ENCODE measurements at regions not wholly inside any gene's neighbourhood (a gene's known extent, or its start where the extent isn't known, plus 50 kb on each side); places are given as distances from the start of the nearest gene placed in this dataset.

GRCh38 chr12:4164559-4165558, 108.7 kb upstream of the CCND2 start:
- TF ChIP-seq, protein P1, sequence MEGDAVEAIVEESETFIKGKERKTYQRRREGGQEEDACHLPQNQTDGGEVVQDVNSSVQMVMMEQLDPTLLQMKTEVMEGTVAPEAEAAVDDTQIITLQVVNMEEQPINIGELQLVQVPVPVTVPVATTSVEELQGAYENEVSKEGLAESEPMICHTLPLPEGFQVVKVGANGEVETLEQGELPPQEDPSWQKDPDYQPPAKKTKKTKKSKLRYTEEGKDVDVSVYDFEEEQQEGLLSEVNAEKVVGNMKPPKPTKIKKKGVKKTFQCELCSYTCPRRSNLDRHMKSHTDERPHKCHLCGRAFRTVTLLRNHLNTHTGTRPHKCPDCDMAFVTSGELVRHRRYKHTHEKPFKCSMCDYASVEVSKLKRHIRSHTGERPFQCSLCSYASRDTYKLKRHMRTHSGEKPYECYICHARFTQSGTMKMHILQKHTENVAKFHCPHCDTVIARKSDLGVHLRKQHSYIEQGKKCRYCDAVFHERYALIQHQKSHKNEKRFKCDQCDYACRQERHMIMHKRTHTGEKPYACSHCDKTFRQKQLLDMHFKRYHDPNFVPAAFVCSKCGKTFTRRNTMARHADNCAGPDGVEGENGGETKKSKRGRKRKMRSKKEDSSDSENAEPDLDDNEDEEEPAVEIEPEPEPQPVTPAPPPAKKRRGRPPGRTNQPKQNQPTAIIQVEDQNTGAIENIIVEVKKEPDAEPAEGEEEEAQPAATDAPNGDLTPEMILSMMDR (IDR thresholded peaks at IDR 0.05), result no peak
- TF ChIP-seq POLR2AphosphoS5 (IDR thresholded peaks at IDR 0.05) (no peak), EP300 (IDR thresholded peaks at IDR 0.05) (no peak), POLR2A (IDR thresholded peaks at IDR 0.05) (no peak)

Data from suprapubic skin (tissue), 4 donors.